K562 (cell line): ENCODE measurements at regions not wholly inside any gene's neighbourhood (a gene's known extent, or its start where the extent isn't known, plus 50 kb on each side); places are given as distances from the start of the nearest gene placed in this dataset.

Experiments
- ATAC-seq: fragments of 200-7000 bp; cut with Tn5 transposase; 3 replicates; pipeline ENCODE4 v1.9.1; 2020; ENCODE audit warnings: moderate library complexity
- BruUV-seq: library from RNA; stranded (reverse); fragments of 400-500 nt; replicated peaks from 2 replicates; lab custom pipeline; 2021; lab: Mats Ljungman, UMichigan
- CTCF ChIA-PET: fragments of 300-600 bp; formaldehyde crosslinking; extraction: SDS; loops from one replicate; lab custom pipeline; 2021; ENCODE audit warnings: low intra/inter-chr PET ratio; lab: Yijun Ruan, JAX
- POLR2A ChIA-PET: fragments of 300-600, 350-650 bp; sonication (Branson Sonifier 250); formaldehyde crosslinking; extraction: SDS; loops from one replicate; lab custom pipeline; 2021; ENCODE audit warnings: antibody characterized with exemption, inconsistent platforms; lab: Yijun Ruan, JAX
- DNase-seq, 4 experiments: peaks; one replicate each; pipeline versions ENCODE4 v3.0.0 to v3.0.0-alpha.2; 2011 to 2018; ENCODE audit warnings: low spot score in 3 of 4, mixed read lengths in 3 of 4; ENCODE audit errors: extremely low read depth in 1 of 4
- FAIRE-seq: peaks from 2 replicates; lab custom pipeline; 2011; peaks lifted over from hg19 to GRCh38; lab: Jason Lieb, UNC
- H2AFZ ChIP-seq: 2 replicates; pipeline ENCODE4 v1.6.0; 2011; ENCODE audit warnings: low read depth, low read length, control low read depth, inconsistent platforms
- H3K27ac ChIP-seq: fragments of 200-600 bp; 3 replicates; pipeline ENCODE4 v1.8.0; 2011; ENCODE audit warnings: low read depth, mild to moderate bottlenecking, control low read depth, inconsistent platforms, low read length, moderate library complexity, mixed read lengths; ENCODE audit errors: extremely low read depth
- H3K27me3 ChIP-seq, 2 experiments: fragments of 300-600 bp in 1 of 2; 2 replicates in 1 of 2; 3 replicates in 1 of 2; pipeline versions ENCODE4 v1.6.0 to v1.8.0; 2011; ENCODE audit warnings: inconsistent platforms in 2 of 2, low read length in 2 of 2, mild to moderate bottlenecking in 1 of 2, mixed read lengths in 1 of 2, moderate library complexity in 1 of 2; ENCODE audit not compliant: control insufficient read depth in 2 of 2, insufficient read depth in 2 of 2
- H3K36me3 ChIP-seq: fragments of 300-600 bp; 3 replicates; pipeline ENCODE4 v1.8.0; 2011; ENCODE audit warnings: mild to moderate bottlenecking, low read length, inconsistent platforms; ENCODE audit not compliant: control insufficient read depth, insufficient read depth
- H3K4me1 ChIP-seq, 2 experiments: fragments of 200-600 bp in 1 of 2; replicated peaks in 1 of 2; 2 replicates in 1 of 2; 3 replicates in 1 of 2; pipeline versions ENCODE4 v1.5.1 to v1.8.0; 2011; ENCODE audit warnings: inconsistent platforms in 2 of 2, low read length in 2 of 2, mild to moderate bottlenecking in 1 of 2, mixed read lengths in 1 of 2, moderate library complexity in 1 of 2; ENCODE audit not compliant: control insufficient read depth in 2 of 2, insufficient read depth in 2 of 2
- H3K4me2 ChIP-seq: 2 replicates; pipeline ENCODE4 v1.6.1; 2011; ENCODE audit warnings: low read length, control low read depth, inconsistent platforms, mixed read lengths; ENCODE audit not compliant: insufficient read depth
- H3K4me3 ChIP-seq: fragments of 200-600 bp; sonication (generic), shearing (Covaris generic); 2 replicates; pipeline ENCODE4 v1.5.1; 2016; ENCODE audit warnings: control low read depth, inconsistent platforms
- H3K79me2 ChIP-seq: fragments of 200-600 bp; 3 replicates; pipeline ENCODE4 v1.8.0; 2011; ENCODE audit warnings: low read length, inconsistent platforms; ENCODE audit not compliant: control insufficient read depth, insufficient read depth
- H3K9ac ChIP-seq, 2 experiments: 2 replicates each; pipeline versions ENCODE4 v1.6.0 to v1.6.1; 2011; ENCODE audit warnings: low read depth in 2 of 2, low read length in 2 of 2, control low read depth in 1 of 2, inconsistent platforms in 1 of 2, mild to moderate bottlenecking in 1 of 2, mixed read lengths in 1 of 2; ENCODE audit not compliant: insufficient read depth in 1 of 2
- H3K9me1 ChIP-seq: one replicate; pipeline ENCODE4 v1.6.0; 2011; ENCODE audit warnings: inconsistent platforms, mild to moderate bottlenecking, low read length, moderate library complexity; ENCODE audit not compliant: control insufficient read depth, insufficient read depth
- H3K9me3 ChIP-seq: replicated peaks from 2 replicates; pipeline ENCODE4 v1.5.1; 2011; ENCODE audit warnings: low read depth, low read length, inconsistent platforms; ENCODE audit not compliant: control insufficient read depth, insufficient read depth
- H4K20me1 ChIP-seq: replicated peaks from 2 replicates; pipeline ENCODE4 v1.6.1; 2011; ENCODE audit warnings: low read length, inconsistent platforms, mixed read lengths; ENCODE audit not compliant: control insufficient read depth, insufficient read depth
- KDM1A ChIP-seq, 2 experiments: fragments of 450-650 bp; IDR thresholded peaks; 2 replicates each; pipeline ENCODE4 v1.6.1; 2016; ENCODE audit warnings: mild to moderate bottlenecking in 2 of 2
- PHB2 ChIP-seq: fragments of 450-650 bp; IDR thresholded peaks from 2 replicates; pipeline ENCODE4 v1.6.1; 2017; ENCODE audit warnings: low read depth
- SAFB ChIP-seq: fragments of 200-400 bp; formaldehyde crosslinking; IDR thresholded peaks from 2 replicates; pipeline ENCODE4 v1.6.1; 2017; ENCODE audit warnings: low read depth, low read length, borderline replicate concordance
- SRSF7 ChIP-seq: fragments of 200-400 bp; formaldehyde crosslinking; optimal IDR thresholded peaks from 2 replicates; pipeline ENCODE3; 2017; ENCODE audit warnings: mild to moderate bottlenecking, low read depth, low read length
- TAF1 ChIP-seq: IDR thresholded peaks from 2 replicates; pipeline ENCODE4 v1.6.1; 2011; ENCODE audit warnings: mild to moderate bottlenecking, low read length, moderate library complexity; ENCODE audit not compliant: insufficient read depth, control insufficient read depth, severe bottlenecking; ENCODE audit errors: extremely low read depth
- ZNF655 ChIP-seq: fragments of 250-450 bp; sonication (Bioruptor Pico); IDR thresholded peaks from 2 replicates; pipeline ENCODE4 v1.5.0; 2021
- WGBS: fragments of 100-300 bp; shearing (Covaris generic); methylation state at CpG from one replicate; pipeline ENCODE4 v1.1.6; 2016; ENCODE audit warnings: low coverage, mixed read lengths; ENCODE audit not compliant: insufficient coverage; ENCODE audit errors: missing lambda C conversion rate; 5-methylcytosine and 5-hydroxymethylcytosine counted together
- in situ Hi-C: fragments of 300-500 bp; cut with MboI; formaldehyde crosslinking; loops from 4 replicates; pipeline ENCODE4 v1.15.0; 2018; ENCODE audit warnings: inconsistent platforms, mixed read lengths
- intact Hi-C: fragments of 100-400 bp; cut with micrococcal nuclease; formaldehyde crosslinking; loops from 2 replicates; pipeline ENCODE4 v1.14.2; 2022

GRCh38 chr10:3716093-3716492 lies 68.9 kb downstream of the KLF6 start:
- ATAC-seq (no peak), FAIRE-seq (no peak), DNase-seq (no peak)
- H3K4me3 ChIP-seq = no peak overlapping the region
- intact Hi-C loops = no loop called here
- H3K9me1 ChIP-seq = no peaks in the 10 kb centered on the region
- no peak overlapping the region for H3K4me2 ChIP-seq
- 21% methylated on average over 9 of the region's 9 CpGs for WGBS
- no TSS peak for BruUV-seq
- H3K27ac ChIP-seq = no peak overlapping the region
- in situ Hi-C loops = no loop called here
- peaks cover 2 to 40% of the 10 kb centered on the region in 2 experiments; a peak in 3 of 5 replicates for H3K27me3 ChIP-seq
- H4K20me1 ChIP-seq = no peaks in the 10 kb centered on the region
- H3K36me3 ChIP-seq = no peaks in the 10 kb centered on the region
- peaks cover 0 to 3% of the 10 kb centered on the region in 2 experiments; a peak in 1 of 5 replicates for H3K4me1 ChIP-seq
- no peaks in the 10 kb centered on the region for H3K79me2 ChIP-seq
- H2AFZ ChIP-seq = no peak overlapping the region
- no peak overlapping the region for H3K9ac ChIP-seq
- CTCF ChIA-PET = no interaction called here
- H3K9me3 ChIP-seq = no peaks in the 10 kb centered on the region
- TF ChIP-seq SAFB (no peak), TAF1 (no peak), ZNF655 (CRISPR knock-in tag) (no peak), KDM1A (IDR thresholded peaks at IDR 0.05) (no peak), SRSF7 (no peak), PHB2 (no peak)
- POLR2A ChIA-PET = interaction anchor here (0.6 kb wide), 1 partner anchor 143 kb away, joined by 3 read pairs; no protein-coding TSS in a partner anchor
